ENCODE measurements at regions not wholly inside any gene's neighbourhood (a gene's known extent, or its start where the extent isn't known, plus 50 kb on each side); places are given as distances from the start of the nearest gene placed in this dataset.

GRCh38 chr14:65867333-65867732, 454.8 kb downstream of the FUT8 start:
- no peaks in the 10 kb centered on the region for H3K9me3 ChIP-seq
- no peak for TF ChIP-seq CTCF (IDR thresholded peaks at IDR 0.05)
- no peak for TF ChIP-seq POLR2A (IDR thresholded peaks at IDR 0.05)
- H3K36me3 ChIP-seq, result no peaks in the 10 kb centered on the region
- no peak for DNase-seq
- no peaks in the 10 kb centered on the region for H3K27me3 ChIP-seq
- H3K27ac ChIP-seq, result no peak overlapping the region
- intact Hi-C loops (cut with DNase I; ENCODE audit: low total_unique reads), result no loop called here
- no peak overlapping the region for H3K4me3 ChIP-seq
- no peaks in the 10 kb centered on the region for H3K4me1 ChIP-seq

- H3K27me3 ChIP-seq, result no peaks in the 10 kb centered on the region
- no peak for DNase-seq
- H3K4me1 ChIP-seq, result no peaks in the 10 kb centered on the region
- no peaks in the 10 kb centered on the region for H3K9me3 ChIP-seq
- H3K36me3 ChIP-seq, result no peaks in the 10 kb centered on the region
- no peak overlapping the region for H3K27ac ChIP-seq
- TF ChIP-seq POLR2A (IDR thresholded peaks at IDR 0.05) (no peak), CTCF (IDR thresholded peaks at IDR 0.05) (no peak)
- H3K4me3 ChIP-seq, result no peak overlapping the region
- intact Hi-C loops (cut with DNase I; ENCODE audit: low total_unique reads), result no loop called here
These were observed 460.0 kb downstream of the FUT8 start for GRCh38 chr14:65872536-65872935.

GRCh38 chr14:65877166-65877565, 464.6 kb downstream of the FUT8 start:
- no peak overlapping the region for H3K4me3 ChIP-seq
- no peaks in the 10 kb centered on the region for H3K36me3 ChIP-seq
- DNase-seq, result no peak
- no peaks in the 10 kb centered on the region for H3K9me3 ChIP-seq
- intact Hi-C loops (cut with DNase I; ENCODE audit: low total_unique reads), result no loop called here
- no peaks in the 10 kb centered on the region for H3K4me1 ChIP-seq
- no peaks in the 10 kb centered on the region for H3K27me3 ChIP-seq
- H3K27ac ChIP-seq, result no peak overlapping the region
- TF ChIP-seq CTCF (IDR thresholded peaks at IDR 0.05) (no peak), POLR2A (IDR thresholded peaks at IDR 0.05) (no peak)

- Histone ChIP-seq H3K27me3 (no peaks in the 10 kb centered on the region), H3K36me3 (no peaks in the 10 kb centered on the region), H3K4me3 (no peak overlapping the region), H3K9me3 (no peaks in the 10 kb centered on the region), H3K4me1 (no peaks in the 10 kb centered on the region), H3K27ac (no peak overlapping the region)
- no peak for DNase-seq
- TF ChIP-seq CTCF (IDR thresholded peaks at IDR 0.05), result no peak
- TF ChIP-seq POLR2A (IDR thresholded peaks at IDR 0.05), result no peak
- intact Hi-C loops (cut with DNase I; ENCODE audit: low total_unique reads), result no loop called here
These were observed 465.1 kb downstream of the FUT8 start for GRCh38 chr14:65877624-65878023.

- H3K27ac ChIP-seq, result no peak overlapping the region
- no peak for DNase-seq
- no peaks in the 10 kb centered on the region for H3K9me3 ChIP-seq
- H3K4me1 ChIP-seq, result no peaks in the 10 kb centered on the region
- no peak for TF ChIP-seq POLR2A (IDR thresholded peaks at IDR 0.05)
- TF ChIP-seq CTCF (IDR thresholded peaks at IDR 0.05), result no peak
- H3K4me3 ChIP-seq, result no peak overlapping the region
- no peaks in the 10 kb centered on the region for H3K36me3 ChIP-seq
- H3K27me3 ChIP-seq, result no peaks in the 10 kb centered on the region
- intact Hi-C loops (cut with DNase I; ENCODE audit: low total_unique reads), result no loop called here
These were observed 466.1 kb downstream of the FUT8 start for GRCh38 chr14:65878586-65878985.

Data from uterus (tissue), 3 donors.